GM10847 (cell line): ENCODE measurements at regions not wholly inside any gene's neighbourhood (a gene's known extent, or its start where the extent isn't known, plus 50 kb on each side); places are given as distances from the start of the nearest gene placed in this dataset.

Experiments used
- POLR2A ChIP-seq: IDR thresholded peaks from 2 replicates; pipeline ENCODE4 v1.6.1; 2011; ENCODE audit not compliant: insufficient read length; ENCODE audit errors: extremely low read depth

- peak; percentile 38 for TF ChIP-seq POLR2A
Observed at GRCh38 chr14:105709281-105710118, 183.1 kb downstream of the TMEM121 start.

- TF ChIP-seq POLR2A, result peak; percentile 14
Observed at GRCh38 chr14:105710119-105711043, 184.0 kb downstream of the TMEM121 start.

GRCh38 chr14:105711044-105711620 is 184.7 kb downstream of the TMEM121 start:
- TF ChIP-seq POLR2A, result no peak

DNA sequence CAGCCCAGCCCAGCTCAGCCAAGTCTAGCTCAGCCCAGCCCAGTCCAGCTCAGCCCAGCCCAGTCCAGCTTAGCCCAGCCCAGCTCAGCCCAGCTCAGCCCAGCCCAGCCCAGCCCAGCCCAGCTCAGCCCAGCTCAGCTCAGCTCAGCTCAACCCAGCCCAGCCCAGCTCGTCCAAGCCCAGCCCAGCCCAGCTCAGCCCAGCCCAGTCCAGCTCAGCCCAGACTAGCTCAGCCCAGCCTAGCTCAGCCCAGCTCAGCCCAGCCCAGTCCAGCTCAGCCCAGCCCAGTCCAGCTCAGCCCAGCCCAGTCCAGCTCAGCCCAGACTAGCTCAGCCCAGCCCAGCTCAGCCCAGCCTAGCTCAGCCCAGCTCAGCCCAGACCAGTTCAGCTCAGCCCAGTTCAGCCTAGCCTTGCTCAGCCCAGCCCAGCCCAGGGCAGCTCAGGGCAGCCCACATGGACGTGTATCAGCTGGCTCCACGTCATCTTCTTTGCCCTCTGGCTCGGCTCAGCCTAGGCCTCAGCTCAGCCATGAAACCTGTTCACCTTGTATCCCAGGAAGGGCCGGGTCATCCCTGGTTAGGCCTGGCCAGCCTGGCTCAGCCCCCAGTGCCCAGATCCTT is 185.6 kb downstream of the TMEM121 start:
- no peak for TF ChIP-seq POLR2A

- TF ChIP-seq POLR2A, result no peak
Observed at GRCh38 chr14:105733081-105734065, 207.0 kb downstream of the TMEM121 start.

- no peak for TF ChIP-seq POLR2A
Observed at GRCh38 chr14:105737504-105738246, 211.3 kb downstream of the TMEM121 start.

- no peak for TF ChIP-seq POLR2A
Observed at GRCh38 chr14:105738638-105739037, 212.3 kb downstream of the TMEM121 start.

DNA sequence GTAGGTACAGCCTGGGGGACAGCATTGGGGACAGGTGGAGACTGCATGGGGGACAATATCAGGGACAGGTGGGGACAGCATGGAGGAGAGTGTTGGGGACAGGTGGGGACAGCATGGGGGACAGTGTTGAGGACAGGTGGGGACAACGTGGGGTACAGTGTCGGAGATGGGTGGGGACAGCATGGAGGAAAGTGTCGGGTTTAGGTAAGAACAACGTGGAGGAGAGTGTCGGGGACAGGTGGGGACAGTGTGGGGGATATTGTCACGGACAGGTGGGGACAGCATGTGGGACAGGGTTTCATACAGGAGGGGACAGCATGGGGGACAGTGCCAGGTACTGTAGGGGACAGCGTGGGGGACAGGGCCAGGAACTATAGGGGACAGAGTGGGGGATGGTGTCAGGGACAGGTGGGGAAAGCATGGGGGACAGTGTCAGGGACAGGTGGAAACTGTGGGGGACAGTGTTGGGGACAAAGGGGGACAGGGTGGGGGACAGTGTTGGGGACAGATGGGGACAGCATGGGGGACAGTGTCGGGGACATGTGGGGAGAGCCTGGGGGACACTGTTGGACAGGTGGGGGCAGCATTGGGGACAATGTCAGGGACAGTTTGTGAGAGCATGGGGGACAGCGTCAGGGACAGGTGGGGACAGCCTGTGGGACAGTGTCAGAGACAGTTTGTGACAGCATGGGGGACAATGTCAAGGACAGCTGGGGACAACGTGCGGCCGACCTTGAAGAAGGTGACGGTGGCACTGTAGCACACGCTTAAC is 213.1 kb downstream of the TMEM121 start:
- no peak for TF ChIP-seq POLR2A

DNA sequence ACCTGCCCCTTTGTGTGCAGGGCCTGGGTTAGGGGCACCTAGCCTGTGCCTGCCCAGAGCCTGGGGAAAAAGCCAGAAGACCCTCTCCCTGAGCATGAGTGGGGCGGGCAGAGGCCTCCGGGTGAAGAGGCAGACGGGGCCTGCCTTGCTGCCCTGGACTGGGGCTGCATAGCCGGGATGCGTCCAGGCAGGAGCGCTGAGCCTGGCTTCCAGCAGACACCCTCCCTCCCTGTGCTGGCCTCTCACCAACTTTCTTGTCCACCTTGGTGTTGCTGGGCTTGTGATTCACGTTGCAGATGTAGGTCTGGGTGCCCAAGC is 216.1 kb downstream of the TMEM121 start:
- TF ChIP-seq POLR2A, result no peak

- TF ChIP-seq POLR2A, result no peak
Observed at GRCh38 chr14:105745433-105746123, 219.2 kb downstream of the TMEM121 start.

DNA sequence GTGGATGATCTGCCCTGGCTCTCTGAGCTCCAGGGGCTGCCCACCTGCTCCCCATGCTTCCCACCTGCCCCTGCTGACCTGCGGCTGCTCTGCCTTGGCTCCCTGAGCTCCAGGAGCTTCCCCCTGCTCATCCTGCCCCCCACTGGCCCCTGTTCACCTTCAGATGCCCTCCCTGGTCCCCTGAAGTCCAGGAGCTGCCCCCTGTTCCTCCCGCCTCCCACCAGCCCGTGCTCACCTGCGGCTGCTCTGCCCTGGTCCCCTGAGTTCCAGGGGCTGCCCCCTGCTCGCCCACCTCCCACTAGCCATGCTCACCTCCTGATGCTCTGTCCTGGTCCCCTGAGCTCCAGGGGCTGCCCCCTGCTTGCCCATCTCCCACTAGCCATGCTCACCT is 219.7 kb downstream of the TMEM121 start:
- TF ChIP-seq POLR2A, result no peak

DNA sequence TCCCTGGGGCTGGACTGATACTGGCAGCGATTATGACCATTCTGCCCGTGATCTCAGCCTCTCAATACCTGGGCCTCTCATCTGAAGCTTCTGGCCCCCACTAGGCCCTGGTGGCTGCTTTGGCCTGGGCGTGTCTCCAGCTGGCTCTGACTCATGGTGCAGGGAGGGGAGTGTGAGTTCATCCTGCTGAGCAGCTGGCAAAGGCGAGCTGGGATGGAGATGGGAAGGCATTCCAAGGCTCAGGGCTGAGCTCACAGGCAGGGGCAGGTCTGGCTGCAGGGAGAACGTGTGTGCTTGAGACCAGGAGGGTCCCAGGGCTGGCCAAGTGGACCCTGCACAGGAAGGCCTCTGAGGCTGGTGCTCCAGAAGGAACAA is 221.8 kb downstream of the TMEM121 start:
- TF ChIP-seq POLR2A, result no peak
